B cell (primary cell): ENCODE measurements at regions not wholly inside any gene's neighbourhood (a gene's known extent, or its start where the extent isn't known, plus 50 kb on each side); places are given as distances from the start of the nearest gene placed in this dataset.

Experiments used
- ATAC-seq: fragments of 200-7000 bp; cut with Tn5 transposase; one replicate; pipeline ENCODE4 v1.10.0; 2021; ENCODE audit warnings: low read depth, mild to moderate bottlenecking, moderate number of reproducible peaks, moderate library complexity
- CTCF ChIA-PET: fragments of 350-600 bp; sonication (Branson Sonifier 250); formaldehyde crosslinking; loops from one replicate; lab custom pipeline; 2021; ENCODE audit warnings: antibody characterized with exemption, inconsistent platforms; lab: Charles Lee
- POLR2A ChIA-PET: fragments of 350-600 bp; sonication (Branson Sonifier 250); formaldehyde crosslinking; loops from one replicate; lab custom pipeline; 2021; ENCODE audit warnings: antibody characterized with exemption; lab: Charles Lee
- DNase-seq: peaks from one replicate; pipeline ENCODE4 v3.0.0; 2013
- H2AFZ ChIP-seq: 2 replicates; pipeline ENCODE4 v1.6.1; 2012; ENCODE audit warnings: mild to moderate bottlenecking, low read depth, low read length; ENCODE audit not compliant: insufficient read depth, poor library complexity, severe bottlenecking
- H3K27ac ChIP-seq, 2 donors: 1 replicate in 1 of 2; 2 replicates in 1 of 2; pipeline ENCODE4 v1.5.1; 2012 to 2013; ENCODE audit warnings: low read length in 2 of 2, mild to moderate bottlenecking in 2 of 2, moderate library complexity in 1 of 2
- H3K27me3 ChIP-seq, 4 experiments: fragments of 200-600 bp in 1 of 4; sonication (generic) in 1 of 4; replicated peaks in 1 of 4; 1 replicate in 2 of 4; 2 replicates in 2 of 4; pipeline versions ENCODE4 v1.6.1 to v1.7.0; 2013 to 2016; ENCODE audit warnings: low read length in 3 of 4, mild to moderate bottlenecking in 2 of 4, mixed read lengths in 1 of 4, moderate library complexity in 1 of 4; ENCODE audit not compliant: insufficient read depth in 4 of 4, control insufficient read depth in 3 of 4; ENCODE audit errors: control extremely low read depth in 1 of 4
- H3K36me3 ChIP-seq, 2 experiments: replicated peaks in 1 of 2; 1 replicate in 1 of 2; 2 replicates in 1 of 2; pipeline versions ENCODE4 v1.6.1 to v1.7.1; 2013; ENCODE audit warnings: low read length in 1 of 2; ENCODE audit not compliant: insufficient read depth in 2 of 2, control insufficient read depth in 1 of 2; ENCODE audit errors: control extremely low read depth in 1 of 2, extremely low read depth in 1 of 2
- H3K4me1 ChIP-seq, 2 donors: fragments of 200-600 bp in 1 of 2; sonication (generic) in 1 of 2; 1 replicate in 1 of 2; 2 replicates in 1 of 2; pipeline versions ENCODE4 v1.5.1 to v1.6.1; 2013 to 2017; ENCODE audit warnings: low read length in 2 of 2; ENCODE audit not compliant: control insufficient read depth in 2 of 2, insufficient read depth in 2 of 2
- H3K4me2 ChIP-seq: replicated peaks from 2 replicates; pipeline ENCODE3; 2012; ENCODE audit warnings: mild to moderate bottlenecking, low read depth, low read length; ENCODE audit not compliant: poor library complexity, severe bottlenecking
- H3K4me3 ChIP-seq, 5 experiments: fragments of 200-600 bp in 1 of 5; sonication (generic) in 1 of 5; 1 replicate in 3 of 5; 2 replicates in 2 of 5; pipeline versions ENCODE4 v1.5.1 to v1.7.0; 2011 to 2016; ENCODE audit warnings: low read length in 4 of 5, mild to moderate bottlenecking in 4 of 5, low read depth in 2 of 5, control low read depth in 1 of 5, moderate library complexity in 1 of 5; ENCODE audit not compliant: insufficient read depth in 1 of 5; ENCODE audit errors: control extremely low read depth in 1 of 5, extremely low read depth in 1 of 5
- H3K79me2 ChIP-seq: fragments of 200-600 bp; sonication (generic); one replicate; pipeline ENCODE4 v1.6.0; 2016; ENCODE audit warnings: low read length; ENCODE audit not compliant: control insufficient read depth, insufficient read depth
- H3K9ac ChIP-seq: fragments of 200-600 bp; sonication (generic); 2 replicates; pipeline ENCODE4 v1.6.1; 2017; ENCODE audit warnings: mild to moderate bottlenecking, low read length, moderate library complexity
- H3K9me3 ChIP-seq, 3 donors: one replicate each; pipeline versions ENCODE4 v1.6.1 to v1.7.1; 2013; ENCODE audit warnings: low read length in 2 of 3; ENCODE audit not compliant: control insufficient read depth in 2 of 3, insufficient read depth in 1 of 3; ENCODE audit errors: control extremely low read depth in 1 of 3
- H4K20me1 ChIP-seq: 2 replicates; pipeline ENCODE4 v1.6.0; 2012; ENCODE audit warnings: mild to moderate bottlenecking, low read length; ENCODE audit not compliant: insufficient read depth, control insufficient read depth, poor library complexity, severe bottlenecking
- H3K27ac Mint-ChIP-seq: one replicate; pipeline ENCODE4 v1.8.0; 2021; ENCODE audit warnings: mixed read lengths
- H3K27me3 Mint-ChIP-seq: one replicate; pipeline ENCODE4 v1.8.0; 2021; ENCODE audit warnings: mixed read lengths
- H3K4me1 Mint-ChIP-seq: one replicate; pipeline ENCODE4 v1.8.0; 2021; ENCODE audit warnings: mixed read lengths
- H3K4me3 Mint-ChIP-seq: one replicate; pipeline ENCODE4 v1.8.0; 2021; ENCODE audit warnings: mixed read lengths
- H3K9me3 Mint-ChIP-seq: one replicate; pipeline ENCODE4 v1.8.0; 2022; ENCODE audit warnings: mixed read lengths; ENCODE audit not compliant: insufficient read depth
- CTCF ChIP-seq: fragments of 200-600 bp; IDR thresholded peaks from one replicate; pipeline ENCODE4 v1.8.0; 2022; ENCODE audit warnings: antibody characterized with exemption, mild to moderate bottlenecking
- EZH2 ChIP-seq: IDR thresholded peaks from 2 replicates; pipeline ENCODE4 v1.6.1; 2012; ENCODE audit warnings: borderline replicate concordance, low read depth, mild to moderate bottlenecking, moderate library complexity, low read length; ENCODE audit not compliant: insufficient read depth, poor library complexity, severe bottlenecking
- WGBS: methylation state at CpG from one replicate; pipeline ENCODE4 v1.1.5; 2013; ENCODE audit warnings: missing lambda C conversion rate; ENCODE audit not compliant: insufficient coverage; 5-methylcytosine and 5-hydroxymethylcytosine counted together
- intact Hi-C: fragments of 100-400 bp; cut with micrococcal nuclease; formaldehyde crosslinking; loops from one replicate; pipeline ENCODE4 v1.10.0; 2022

GRCh38 chr3:22684739-22685138, 518.4 kb upstream of the UBE2E2 start:
- intact Hi-C loops, result no loop called here
- Histone ChIP-seq H3K9me3 (no peaks in the 10 kb centered on the region), H3K4me1 (no peaks in the 10 kb centered on the region), H3K4me2 (no peak overlapping the region), H3K36me3 (no peaks in the 10 kb centered on the region), H3K27ac (no peak overlapping the region), H3K4me3 (no peak overlapping the region), H3K9ac (no peak overlapping the region), H2AFZ (no peak overlapping the region), H3K27me3 (no peaks in the 10 kb centered on the region), H4K20me1 (no peaks in the 10 kb centered on the region), H3K79me2 (no peaks in the 10 kb centered on the region)
- peaks cover 2% of the 10 kb centered on the region for H3K27me3 Mint-ChIP-seq
- ATAC-seq (no peak), DNase-seq (no peak)
- CTCF ChIA-PET, result no interaction called here
- 78% methylated on average over 1 of the region's 3 CpGs for WGBS
- POLR2A ChIA-PET, result no interaction called here
- H3K4me1 Mint-ChIP-seq, result no peaks in the 10 kb centered on the region
- TF ChIP-seq EZH2 (no peak), CTCF (no peak)
- H3K4me3 Mint-ChIP-seq, result no peak overlapping the region
- H3K27ac Mint-ChIP-seq, result no peak overlapping the region
- H3K9me3 Mint-ChIP-seq, result no peaks in the 10 kb centered on the region

DNA sequence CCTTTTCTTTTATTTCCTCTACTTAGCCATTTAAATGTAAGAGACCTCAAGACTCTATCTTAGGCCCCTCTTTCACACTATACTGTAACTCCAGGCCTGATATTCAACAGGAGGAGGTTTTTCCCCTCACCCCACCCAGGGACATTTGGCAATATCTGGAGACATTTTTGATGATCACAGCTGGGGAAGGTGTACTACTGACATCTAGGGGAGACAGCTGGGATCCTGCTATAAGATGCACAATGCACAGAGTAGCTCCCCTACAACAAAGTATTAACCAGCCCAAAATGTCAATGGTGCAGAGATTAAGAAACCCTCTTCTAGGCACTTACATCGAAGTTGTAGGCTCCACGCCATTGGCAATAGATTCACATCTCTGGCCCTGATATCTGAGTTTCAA, 517.5 kb upstream of the UBE2E2 start:
- ATAC-seq, result no peak
- Histone ChIP-seq H2AFZ (no peak overlapping the region), H3K4me2 (no peak overlapping the region), H3K79me2 (no peaks in the 10 kb centered on the region), H3K27me3 (no peaks in the 10 kb centered on the region), H3K36me3 (no peaks in the 10 kb centered on the region), H3K4me3 (no peak overlapping the region), H3K4me1 (no peaks in the 10 kb centered on the region), H3K9ac (no peak overlapping the region), H4K20me1 (no peaks in the 10 kb centered on the region), H3K9me3 (no peaks in the 10 kb centered on the region), H3K27ac (no peak overlapping the region)
- CTCF ChIA-PET, result no interaction called here
- H3K27ac Mint-ChIP-seq, result no peak overlapping the region
- POLR2A ChIA-PET, result no interaction called here
- H3K4me3 Mint-ChIP-seq, result no peak overlapping the region
- intact Hi-C loops, result no loop called here
- 83% methylated on average over 2 of the region's 2 CpGs for WGBS
- no peaks in the 10 kb centered on the region for H3K9me3 Mint-ChIP-seq
- DNase-seq, result no peak
- H3K27me3 Mint-ChIP-seq, result no peaks in the 10 kb centered on the region
- no peaks in the 10 kb centered on the region for H3K4me1 Mint-ChIP-seq
- no peak for TF ChIP-seq EZH2
- no peak for TF ChIP-seq CTCF
